ENCODE measurements at regions not wholly inside any gene's neighbourhood (a gene's known extent, or its start where the extent isn't known, plus 50 kb on each side); places are given as distances from the start of the nearest gene placed in this dataset.

DNA sequence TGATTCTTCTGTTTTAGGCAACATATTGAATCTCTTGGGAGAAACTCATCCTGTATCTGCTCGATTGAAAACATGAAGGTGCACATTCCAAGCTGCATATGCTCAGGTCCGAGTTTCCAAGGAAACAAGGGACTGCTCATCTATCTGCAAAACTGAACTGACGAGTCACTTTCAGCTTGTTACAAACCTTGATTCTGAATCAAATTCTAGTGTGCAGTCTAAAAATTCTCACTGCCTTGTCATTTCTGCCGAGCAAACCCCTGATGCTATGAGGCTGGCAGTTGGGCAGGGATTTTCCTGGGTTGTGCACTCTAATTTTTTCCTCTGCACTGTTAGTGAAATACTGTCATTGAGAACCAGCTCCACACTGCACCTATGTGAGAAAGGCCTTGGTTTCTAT lies 101.3 kb upstream of the ETAA1 start:
- H3K27ac Mint-ChIP-seq (ENCODE audit: unreplicated experiment) = no peak overlapping the region
- DNase-seq (ENCODE audit: low spot score) = no peak
- H3K27me3 Mint-ChIP-seq (ENCODE audit: low read depth) = no peaks in the 10 kb centered on the region
- H3K36me3 Mint-ChIP-seq (ENCODE audit: low read depth) = no peaks in the 10 kb centered on the region
- no peaks in the 10 kb centered on the region for H3K9me3 Mint-ChIP-seq (ENCODE audit: low read depth)
- H3K4me3 Mint-ChIP-seq (ENCODE audit: unreplicated experiment) = no peak overlapping the region
- peaks cover 23% of the 10 kb centered on the region for H3K4me1 Mint-ChIP-seq (ENCODE audit: low read depth)
- TF ChIP-seq, protein P1, sequence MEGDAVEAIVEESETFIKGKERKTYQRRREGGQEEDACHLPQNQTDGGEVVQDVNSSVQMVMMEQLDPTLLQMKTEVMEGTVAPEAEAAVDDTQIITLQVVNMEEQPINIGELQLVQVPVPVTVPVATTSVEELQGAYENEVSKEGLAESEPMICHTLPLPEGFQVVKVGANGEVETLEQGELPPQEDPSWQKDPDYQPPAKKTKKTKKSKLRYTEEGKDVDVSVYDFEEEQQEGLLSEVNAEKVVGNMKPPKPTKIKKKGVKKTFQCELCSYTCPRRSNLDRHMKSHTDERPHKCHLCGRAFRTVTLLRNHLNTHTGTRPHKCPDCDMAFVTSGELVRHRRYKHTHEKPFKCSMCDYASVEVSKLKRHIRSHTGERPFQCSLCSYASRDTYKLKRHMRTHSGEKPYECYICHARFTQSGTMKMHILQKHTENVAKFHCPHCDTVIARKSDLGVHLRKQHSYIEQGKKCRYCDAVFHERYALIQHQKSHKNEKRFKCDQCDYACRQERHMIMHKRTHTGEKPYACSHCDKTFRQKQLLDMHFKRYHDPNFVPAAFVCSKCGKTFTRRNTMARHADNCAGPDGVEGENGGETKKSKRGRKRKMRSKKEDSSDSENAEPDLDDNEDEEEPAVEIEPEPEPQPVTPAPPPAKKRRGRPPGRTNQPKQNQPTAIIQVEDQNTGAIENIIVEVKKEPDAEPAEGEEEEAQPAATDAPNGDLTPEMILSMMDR (IDR thresholded peaks at IDR 0.05) = no peak

DNA sequence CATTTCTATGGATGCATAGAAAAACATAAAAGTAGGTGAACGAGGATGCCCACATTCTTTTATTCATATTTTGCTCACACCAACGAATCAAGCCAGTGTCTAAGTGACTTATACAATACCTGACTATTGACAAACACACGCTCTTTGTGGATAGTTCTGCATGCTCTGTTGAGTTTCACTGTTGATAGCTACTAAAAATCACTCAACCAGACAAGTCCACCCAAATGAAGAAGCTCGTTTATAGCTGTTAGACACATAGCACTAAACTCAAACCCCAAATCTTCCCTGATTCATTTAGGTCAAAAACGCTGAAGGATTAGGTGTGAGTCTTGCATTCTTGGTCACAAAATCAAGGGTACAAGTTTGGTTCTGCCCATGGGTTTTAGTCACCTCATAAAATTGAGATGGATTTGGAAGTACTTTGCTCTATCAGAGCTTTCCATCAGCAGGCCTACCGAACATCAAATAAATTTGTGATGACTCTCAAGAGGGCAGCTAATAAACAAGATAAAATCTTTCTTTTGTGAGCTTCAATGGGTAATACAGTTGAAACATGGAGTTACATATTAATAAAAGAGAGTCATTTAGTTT lies 92.7 kb upstream of the ETAA1 start:
- Mint-ChIP-seq H3K27me3 (ENCODE audit: low read depth) (no peaks in the 10 kb centered on the region), H3K27ac (ENCODE audit: unreplicated experiment) (no peak overlapping the region), H3K4me1 (ENCODE audit: low read depth) (no peaks in the 10 kb centered on the region), H3K9me3 (ENCODE audit: low read depth) (no peaks in the 10 kb centered on the region), H3K4me3 (ENCODE audit: unreplicated experiment) (no peak overlapping the region), H3K36me3 (ENCODE audit: low read depth) (no peaks in the 10 kb centered on the region)
- DNase-seq (ENCODE audit: low spot score) = no peak
- TF ChIP-seq, protein P1 (IDR thresholded peaks at IDR 0.05) = no peak

DNA sequence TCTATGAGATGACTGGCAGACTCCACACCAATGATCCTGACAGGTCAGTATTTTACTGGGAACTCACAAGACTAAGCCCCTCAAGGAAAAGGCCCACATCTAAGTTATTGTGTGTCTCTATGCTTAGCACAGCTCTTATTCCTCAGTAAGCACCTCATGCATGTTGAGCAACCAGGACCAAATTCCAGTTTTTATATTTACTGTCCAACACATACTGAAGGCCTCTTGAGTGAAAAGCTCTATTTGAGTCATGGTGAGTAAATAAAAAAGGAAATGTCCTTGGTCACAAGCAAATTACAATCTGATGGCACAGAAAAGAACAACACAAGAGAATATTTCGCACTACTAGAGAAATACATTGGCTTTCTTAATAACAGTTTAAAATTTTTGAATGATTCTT lies 87.9 kb upstream of the ETAA1 start:
- no peak overlapping the region for H3K27ac Mint-ChIP-seq (ENCODE audit: unreplicated experiment)
- TF ChIP-seq, protein P1 (IDR thresholded peaks at IDR 0.05) = no peak
- H3K4me1 Mint-ChIP-seq (ENCODE audit: low read depth) = no peaks in the 10 kb centered on the region
- no peaks in the 10 kb centered on the region for H3K36me3 Mint-ChIP-seq (ENCODE audit: low read depth)
- no peaks in the 10 kb centered on the region for H3K27me3 Mint-ChIP-seq (ENCODE audit: low read depth)
- H3K4me3 Mint-ChIP-seq (ENCODE audit: unreplicated experiment) = no peak overlapping the region
- H3K9me3 Mint-ChIP-seq (ENCODE audit: low read depth) = no peaks in the 10 kb centered on the region
- DNase-seq (ENCODE audit: low spot score) = no peak

DNA sequence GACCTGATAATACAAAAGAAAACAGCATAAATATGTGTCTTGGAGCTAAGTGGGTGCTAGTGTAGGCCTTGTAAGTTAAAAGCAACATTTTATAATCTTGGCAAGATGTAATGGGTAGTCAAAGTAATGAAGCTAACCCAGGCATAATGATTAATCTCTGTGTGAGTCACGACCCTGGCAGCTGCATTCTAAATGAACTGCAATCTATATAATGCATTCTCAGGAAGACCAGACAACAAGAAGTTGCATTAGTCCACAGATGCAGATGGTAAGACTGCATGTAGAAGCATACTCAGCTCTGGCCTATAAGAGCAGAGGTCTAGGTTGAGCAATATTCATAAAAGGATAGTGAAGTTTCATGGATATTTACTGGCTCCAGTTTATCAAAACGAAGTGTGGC lies 85.6 kb upstream of the ETAA1 start:
- Mint-ChIP-seq H3K27me3 (ENCODE audit: low read depth) (no peaks in the 10 kb centered on the region), H3K36me3 (ENCODE audit: low read depth) (no peaks in the 10 kb centered on the region), H3K4me3 (ENCODE audit: unreplicated experiment) (no peak overlapping the region), H3K9me3 (ENCODE audit: low read depth) (no peaks in the 10 kb centered on the region), H3K4me1 (ENCODE audit: low read depth) (no peaks in the 10 kb centered on the region), H3K27ac (ENCODE audit: unreplicated experiment) (no peak overlapping the region)
- TF ChIP-seq, protein P1 (IDR thresholded peaks at IDR 0.05) = no peak
- DNase-seq (ENCODE audit: low spot score) = no peak

DNA sequence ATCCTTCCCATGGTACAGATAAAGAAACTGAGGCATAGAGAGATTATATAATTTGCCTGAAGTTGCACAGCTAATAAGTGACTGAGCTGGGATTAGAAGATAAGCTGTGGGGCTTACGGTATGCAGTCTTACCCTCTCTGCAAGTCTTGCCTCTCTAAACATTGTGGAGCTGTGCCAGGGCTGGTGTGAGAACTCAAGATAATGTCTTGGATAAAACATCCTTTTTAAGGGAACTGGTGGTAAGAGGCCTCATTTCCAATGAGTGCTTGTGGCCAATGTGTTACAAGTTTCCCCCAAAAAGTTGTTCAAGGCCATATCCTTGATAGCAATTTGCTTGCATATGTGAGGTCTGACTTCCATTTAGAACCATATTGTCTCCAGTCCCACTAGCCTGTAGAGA lies 84.3 kb upstream of the ETAA1 start:
- H3K27me3 Mint-ChIP-seq (ENCODE audit: low read depth) = no peaks in the 10 kb centered on the region
- H3K27ac Mint-ChIP-seq (ENCODE audit: unreplicated experiment) = no peak overlapping the region
- DNase-seq (ENCODE audit: low spot score) = no peak
- H3K36me3 Mint-ChIP-seq (ENCODE audit: low read depth) = no peaks in the 10 kb centered on the region
- H3K4me3 Mint-ChIP-seq (ENCODE audit: unreplicated experiment) = no peak overlapping the region
- TF ChIP-seq, protein P1 (IDR thresholded peaks at IDR 0.05) = no peak
- H3K9me3 Mint-ChIP-seq (ENCODE audit: low read depth) = no peaks in the 10 kb centered on the region
- H3K4me1 Mint-ChIP-seq (ENCODE audit: low read depth) = no peaks in the 10 kb centered on the region

Data from chondrocyte (in vitro differentiated cells).